ENCODE measurements at regions not wholly inside any gene's neighbourhood (a gene's known extent, or its start where the extent isn't known, plus 50 kb on each side); places are given as distances from the start of the nearest gene placed in this dataset.

GRCh38 chr4:27198246-27198645, 337.6 kb downstream of the STIM2 start:
- TF ChIP-seq ZNF274 (IDR thresholded peaks at IDR 0.05; ENCODE audit: low read depth, low read length): no peak
- TF ChIP-seq YY1 (IDR thresholded peaks at IDR 0.05; ENCODE audit: insufficient read depth, insufficient read length): no peak

Measured in NT2/D1 (cell line).